ENCODE measurements at regions not wholly inside any gene's neighbourhood (a gene's known extent, or its start where the extent isn't known, plus 50 kb on each side); places are given as distances from the start of the nearest gene placed in this dataset.

DNA sequence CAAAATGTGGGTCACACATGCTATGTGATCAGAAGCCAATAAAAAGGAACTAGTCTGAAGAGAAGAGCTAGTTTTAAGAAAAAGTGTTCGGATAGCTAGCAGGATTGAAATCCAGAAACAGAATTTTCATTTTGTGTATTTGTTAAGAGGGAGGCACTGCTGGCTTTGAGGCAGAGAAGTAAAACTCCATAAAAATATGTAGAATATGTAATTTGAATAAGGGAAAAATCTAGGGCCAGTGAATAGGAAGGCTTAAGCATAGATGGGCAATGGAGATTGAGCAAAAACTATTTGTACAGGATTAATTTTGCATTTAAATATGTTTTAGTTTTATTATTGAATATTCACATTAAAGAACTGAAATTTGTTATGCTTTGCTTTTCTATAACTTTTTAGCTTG lies 399.9 kb upstream of the PITX2 start:
- in situ Hi-C loops (cut with MboI; ENCODE audit: low sequenced_read_pairs), result no loop called here
- H4K8ac ChIP-seq (ENCODE audit: low read depth in 2 of 2, low read length in 2 of 2), result no peak overlapping the region
- no peak overlapping the region for H2BK120ac ChIP-seq (ENCODE audit: low read depth, low read length)
- no peaks in the 10 kb centered on the region for H3K36me3 ChIP-seq (ENCODE audit: control insufficient read depth, insufficient read depth, low read length)
- H3K27me3 ChIP-seq (ENCODE audit: control insufficient read depth, insufficient read depth, low read length), result no peaks in the 10 kb centered on the region
- H2BK20ac ChIP-seq (ENCODE audit: low read depth, low read length), result no peak overlapping the region
- H4K20me1 ChIP-seq (ENCODE audit: insufficient read depth, low read length), result no peaks in the 10 kb centered on the region
- no peak overlapping the region for H3K56ac ChIP-seq (ENCODE audit: extremely low read depth, insufficient read depth, low read length)
- no peak overlapping the region for H2BK15ac ChIP-seq (ENCODE audit: low read depth, low read length)
- H2AFZ ChIP-seq (replicated peaks; ENCODE audit: low read length, poor library complexity), result no peak overlapping the region
- intact Hi-C loops (cut with micrococcal nuclease), result no loop called here
- WGBS, 2 experiments (ENCODE audit: extremely low coverage in 2 of 2, insufficient read length in 1 of 2), result no CpG with 5 or more reads among the region's 1 CpG
- ATAC-seq (ENCODE audit: low read depth), result no peak
- H3K4me3 ChIP-seq (ENCODE audit: insufficient read depth, low read depth, low read length), result no peak overlapping the region
- ChIA-PET POLR2A (ENCODE audit: unreplicated experiment) (no interaction called here), CTCF (no interaction called here)
- no peak overlapping the region for H3K27ac ChIP-seq (ENCODE audit: insufficient read depth, low read length)
- no peaks in the 10 kb centered on the region for H3K9me1 ChIP-seq (ENCODE audit: insufficient read depth, low read length)
- H3K9me3 ChIP-seq (ENCODE audit: control insufficient read depth, insufficient read depth, low read length), result no peaks in the 10 kb centered on the region
- BruUV-seq (replicated peaks), result no TSS peak
- no peak overlapping the region for H2BK5ac ChIP-seq (ENCODE audit: low read depth, low read length, poor library complexity, severe bottlenecking)
- no peak overlapping the region for H3K4me2 ChIP-seq (ENCODE audit: low read depth, low read length)
- dilution Hi-C loops (cut with HindIII; ENCODE audit: low sequenced_read_pairs, unreplicated experiment), result no loop called here
- H4K5ac ChIP-seq (ENCODE audit: low read depth, low read length), result no peak overlapping the region
- H3K14ac ChIP-seq (replicated peaks; ENCODE audit: low read depth, low read length), result no peak overlapping the region
- H2AK5ac ChIP-seq (ENCODE audit: low read depth, low read length), result no peak overlapping the region
- no peak overlapping the region for H2AK9ac ChIP-seq (replicated peaks; ENCODE audit: low read depth, low read length, poor library complexity)
- no peak for DNase-seq
- no peak overlapping the region for H3K18ac ChIP-seq (ENCODE audit: low read depth, low read length)
- no peak overlapping the region for H4K91ac ChIP-seq (ENCODE audit: insufficient read depth, low read depth, low read length)
- no peak overlapping the region for H3K9ac ChIP-seq (ENCODE audit: low read depth, low read length)
- TF ChIP-seq MAZ (IDR thresholded peaks at IDR 0.05; ENCODE audit: borderline replicate concordance, low read depth, low read length) (no peak), MAFK (IDR thresholded peaks at IDR 0.05; ENCODE audit: low read depth, low read length) (no peak), CHD1 (IDR thresholded peaks at IDR 0.05; ENCODE audit: low read depth, low read length) (no peak), RAD21 (IDR thresholded peaks at IDR 0.05; ENCODE audit: low read length) (no peak), NFE2L2 (IDR thresholded peaks at IDR 0.05; ENCODE audit: low read depth, low read length) (no peak), RCOR1 (IDR thresholded peaks at IDR 0.05; ENCODE audit: insufficient replicate concordance, low read length) (no peak), CEBPB (IDR thresholded peaks at IDR 0.05; ENCODE audit: low read depth, low read length) (no peak), SMC3 (IDR thresholded peaks at IDR 0.05; ENCODE audit: low read depth, low read length) (no peak), RFX5 (IDR thresholded peaks at IDR 0.05; ENCODE audit: low read depth, low read length) (no peak), MXI1 (IDR thresholded peaks at IDR 0.05; ENCODE audit: borderline replicate concordance, low read depth, low read length) (no peak), BHLHE40 (IDR thresholded peaks at IDR 0.05; ENCODE audit: low read depth, low read length) (no peak)
- TF ChIP-seq, protein P1, sequence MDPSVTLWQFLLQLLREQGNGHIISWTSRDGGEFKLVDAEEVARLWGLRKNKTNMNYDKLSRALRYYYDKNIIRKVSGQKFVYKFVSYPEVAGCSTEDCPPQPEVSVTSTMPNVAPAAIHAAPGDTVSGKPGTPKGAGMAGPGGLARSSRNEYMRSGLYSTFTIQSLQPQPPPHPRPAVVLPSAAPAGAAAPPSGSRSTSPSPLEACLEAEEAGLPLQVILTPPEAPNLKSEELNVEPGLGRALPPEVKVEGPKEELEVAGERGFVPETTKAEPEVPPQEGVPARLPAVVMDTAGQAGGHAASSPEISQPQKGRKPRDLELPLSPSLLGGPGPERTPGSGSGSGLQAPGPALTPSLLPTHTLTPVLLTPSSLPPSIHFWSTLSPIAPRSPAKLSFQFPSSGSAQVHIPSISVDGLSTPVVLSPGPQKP (IDR thresholded peaks at IDR 0.05; ENCODE audit: borderline replicate concordance, low read depth, low read length), result no peak
- TF ChIP-seq, protein P2, sequence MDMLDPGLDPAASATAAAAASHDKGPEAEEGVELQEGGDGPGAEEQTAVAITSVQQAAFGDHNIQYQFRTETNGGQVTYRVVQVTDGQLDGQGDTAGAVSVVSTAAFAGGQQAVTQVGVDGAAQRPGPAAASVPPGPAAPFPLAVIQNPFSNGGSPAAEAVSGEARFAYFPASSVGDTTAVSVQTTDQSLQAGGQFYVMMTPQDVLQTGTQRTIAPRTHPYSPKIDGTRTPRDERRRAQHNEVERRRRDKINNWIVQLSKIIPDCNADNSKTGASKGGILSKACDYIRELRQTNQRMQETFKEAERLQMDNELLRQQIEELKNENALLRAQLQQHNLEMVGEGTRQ (IDR thresholded peaks at IDR 0.05; ENCODE audit: low read depth, low read length), result no peak
- no peak overlapping the region for H3K23ac ChIP-seq (ENCODE audit: low read depth, low read length)
- no peak overlapping the region for H3K4ac ChIP-seq (ENCODE audit: low read depth, low read length)
- H3K4me1 ChIP-seq (ENCODE audit: control insufficient read depth, insufficient read depth, low read length), result no peaks in the 10 kb centered on the region
- H3K79me1 ChIP-seq (ENCODE audit: low read depth in 1 of 2, low read length in 2 of 2), result no peaks in the 10 kb centered on the region

Data from IMR-90 (cell line).